ENCODE measurements at regions not wholly inside any gene's neighbourhood (a gene's known extent, or its start where the extent isn't known, plus 50 kb on each side); places are given as distances from the start of the nearest gene placed in this dataset.

DNA sequence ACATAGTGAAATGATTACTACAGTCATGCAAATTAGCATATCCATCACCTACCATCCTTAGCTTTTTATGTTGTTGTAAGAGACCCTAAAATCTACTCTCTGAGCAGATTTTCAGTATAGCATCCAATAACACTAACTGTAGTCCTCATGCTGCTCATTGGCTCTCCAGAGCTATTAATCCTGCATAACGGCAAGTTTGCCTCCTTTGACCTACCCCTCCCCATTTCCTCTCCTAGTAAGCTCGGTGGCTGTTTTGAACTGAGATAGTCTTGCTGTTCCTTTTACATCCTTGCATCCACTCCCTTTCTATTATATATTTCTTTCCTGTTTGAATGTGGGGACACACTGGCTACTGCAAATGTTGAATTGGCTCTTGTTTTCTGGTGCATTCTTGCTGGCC, 481.5 kb downstream of the TSN start:
- TF ChIP-seq, protein P1, sequence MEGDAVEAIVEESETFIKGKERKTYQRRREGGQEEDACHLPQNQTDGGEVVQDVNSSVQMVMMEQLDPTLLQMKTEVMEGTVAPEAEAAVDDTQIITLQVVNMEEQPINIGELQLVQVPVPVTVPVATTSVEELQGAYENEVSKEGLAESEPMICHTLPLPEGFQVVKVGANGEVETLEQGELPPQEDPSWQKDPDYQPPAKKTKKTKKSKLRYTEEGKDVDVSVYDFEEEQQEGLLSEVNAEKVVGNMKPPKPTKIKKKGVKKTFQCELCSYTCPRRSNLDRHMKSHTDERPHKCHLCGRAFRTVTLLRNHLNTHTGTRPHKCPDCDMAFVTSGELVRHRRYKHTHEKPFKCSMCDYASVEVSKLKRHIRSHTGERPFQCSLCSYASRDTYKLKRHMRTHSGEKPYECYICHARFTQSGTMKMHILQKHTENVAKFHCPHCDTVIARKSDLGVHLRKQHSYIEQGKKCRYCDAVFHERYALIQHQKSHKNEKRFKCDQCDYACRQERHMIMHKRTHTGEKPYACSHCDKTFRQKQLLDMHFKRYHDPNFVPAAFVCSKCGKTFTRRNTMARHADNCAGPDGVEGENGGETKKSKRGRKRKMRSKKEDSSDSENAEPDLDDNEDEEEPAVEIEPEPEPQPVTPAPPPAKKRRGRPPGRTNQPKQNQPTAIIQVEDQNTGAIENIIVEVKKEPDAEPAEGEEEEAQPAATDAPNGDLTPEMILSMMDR (IDR thresholded peaks at IDR 0.05; ENCODE audit: low read depth, low read length): no peak
- TF ChIP-seq EZH2phosphoT487 (IDR thresholded peaks at IDR 0.05; ENCODE audit: low read depth): no peak
- H3K27me3 ChIP-seq (ENCODE audit: low read depth, low read length): peaks cover 15% of the 10 kb centered on the region; the same call in 1 of the 2 replicates
- no peak overlapping the region for H3K4me2 ChIP-seq (ENCODE audit: low read length)
- H3K9ac ChIP-seq (ENCODE audit: low read length): no peak overlapping the region
- no peak overlapping the region for H3K27ac ChIP-seq (ENCODE audit: low read length)
- H3K79me2 ChIP-seq (ENCODE audit: low read length): no peaks in the 10 kb centered on the region
- H4K20me1 ChIP-seq (ENCODE audit: insufficient read depth, low read length): no peaks in the 10 kb centered on the region
- no peak overlapping the region for H3K4me3 ChIP-seq (ENCODE audit: low read length)
- no peaks in the 10 kb centered on the region for H3K4me1 ChIP-seq (ENCODE audit: low read length)
- no peaks in the 10 kb centered on the region for H3K9me3 ChIP-seq (ENCODE audit: insufficient read depth, low read length)
- H2AFZ ChIP-seq (ENCODE audit: low read depth, low read length): no peak overlapping the region
- H3K36me3 ChIP-seq (replicated peaks; ENCODE audit: low read depth, low read length): no peaks in the 10 kb centered on the region

DNA sequence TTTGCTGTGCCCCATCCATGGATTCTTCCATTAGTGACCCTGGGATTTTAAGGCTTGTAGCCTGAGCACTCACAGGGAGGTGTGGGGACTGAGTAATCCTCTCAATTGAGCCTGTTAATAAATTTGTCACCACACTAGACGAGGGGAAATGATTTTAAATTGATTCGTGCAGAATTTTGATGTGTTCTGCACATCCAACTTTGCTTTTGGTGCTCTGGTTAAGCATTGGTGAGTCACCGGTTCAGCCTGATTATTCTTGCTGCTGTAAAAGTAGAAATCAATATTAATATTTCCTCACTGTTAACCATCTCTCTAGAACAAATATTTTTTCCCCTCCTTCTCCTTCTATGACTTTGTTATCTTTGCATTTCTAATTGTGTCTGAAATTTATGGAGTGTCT, 482.0 kb downstream of the TSN start:
- no peaks in the 10 kb centered on the region for H4K20me1 ChIP-seq (ENCODE audit: insufficient read depth, low read length)
- H3K79me2 ChIP-seq (ENCODE audit: low read length): no peaks in the 10 kb centered on the region
- H3K4me2 ChIP-seq (ENCODE audit: low read length): no peak overlapping the region
- no peak overlapping the region for H2AFZ ChIP-seq (ENCODE audit: low read depth, low read length)
- no peaks in the 10 kb centered on the region for H3K36me3 ChIP-seq (replicated peaks; ENCODE audit: low read depth, low read length)
- TF ChIP-seq, protein P1 (IDR thresholded peaks at IDR 0.05; ENCODE audit: low read depth, low read length): no peak
- TF ChIP-seq EZH2phosphoT487 (IDR thresholded peaks at IDR 0.05; ENCODE audit: low read depth): no peak
- no peak overlapping the region for H3K9ac ChIP-seq (ENCODE audit: low read length)
- no peaks in the 10 kb centered on the region for H3K9me3 ChIP-seq (ENCODE audit: insufficient read depth, low read length)
- no peak overlapping the region for H3K4me3 ChIP-seq (ENCODE audit: low read length)
- peaks cover 15% of the 10 kb centered on the region; the same call in 1 of the 2 replicates for H3K27me3 ChIP-seq (ENCODE audit: low read depth, low read length)
- no peaks in the 10 kb centered on the region for H3K4me1 ChIP-seq (ENCODE audit: low read length)
- no peak overlapping the region for H3K27ac ChIP-seq (ENCODE audit: low read length)

DNA sequence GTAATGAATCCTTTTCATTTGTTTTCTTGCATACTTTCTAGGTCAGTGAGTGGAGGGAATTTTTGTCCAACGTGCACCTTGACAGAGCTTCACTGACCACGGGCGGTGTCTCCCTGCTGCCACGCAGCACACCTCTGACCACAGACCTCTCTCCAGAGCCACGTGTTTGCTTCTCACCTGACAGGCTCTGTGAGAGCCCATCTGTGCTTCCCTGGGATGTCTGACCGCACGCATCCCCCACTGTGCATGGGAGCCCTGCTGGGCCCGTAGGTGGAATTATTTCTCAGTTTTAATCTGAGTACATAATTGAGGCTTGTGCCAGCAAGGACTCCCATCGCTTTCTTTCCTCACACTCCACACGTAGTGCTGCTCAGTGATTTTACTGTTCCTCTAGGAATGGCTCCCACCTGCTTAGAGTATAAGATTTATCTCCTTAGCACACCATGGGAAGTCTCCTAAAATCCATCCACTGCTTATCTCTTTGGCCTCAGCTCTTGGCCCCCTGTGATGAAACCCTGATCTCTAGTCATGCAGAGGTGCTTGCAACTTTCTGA, 482.6 kb downstream of the TSN start:
- no peak overlapping the region for H2AFZ ChIP-seq (ENCODE audit: low read depth, low read length)

DNA sequence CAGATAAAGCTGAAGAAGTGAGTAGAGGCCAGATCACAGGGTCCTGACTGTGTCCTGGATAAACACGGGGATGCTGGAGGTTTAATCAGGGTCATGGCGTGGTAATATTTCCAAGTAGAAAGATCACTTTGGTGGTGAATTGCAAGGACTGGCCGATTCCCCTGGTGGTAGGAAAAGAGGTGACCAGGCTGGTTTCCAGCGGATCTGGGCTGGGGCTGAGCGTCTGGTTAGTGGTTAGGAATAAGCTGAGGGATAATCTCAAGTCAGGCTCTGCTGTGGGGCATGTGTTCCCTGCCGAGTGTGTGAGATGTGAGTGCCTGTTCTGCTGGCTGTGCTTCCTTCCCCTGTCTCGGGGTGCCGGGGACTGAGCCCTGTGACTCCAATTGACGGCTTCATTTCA, 484.0 kb downstream of the TSN start:
- H3K4me3 ChIP-seq (ENCODE audit: low read length): no peak overlapping the region
- no peaks in the 10 kb centered on the region for H4K20me1 ChIP-seq (ENCODE audit: insufficient read depth, low read length)
- no peak for TF ChIP-seq EZH2phosphoT487 (IDR thresholded peaks at IDR 0.05; ENCODE audit: low read depth)
- TF ChIP-seq, protein P1 (IDR thresholded peaks at IDR 0.05; ENCODE audit: low read depth, low read length): no peak
- H3K4me1 ChIP-seq (ENCODE audit: low read length): no peaks in the 10 kb centered on the region
- peaks cover 15% of the 10 kb centered on the region; the same call in 1 of the 2 replicates for H3K27me3 ChIP-seq (ENCODE audit: low read depth, low read length)
- H2AFZ ChIP-seq (ENCODE audit: low read depth, low read length): no peak overlapping the region
- no peaks in the 10 kb centered on the region for H3K9me3 ChIP-seq (ENCODE audit: insufficient read depth, low read length)
- no peaks in the 10 kb centered on the region for H3K79me2 ChIP-seq (ENCODE audit: low read length)
- no peak overlapping the region for H3K27ac ChIP-seq (ENCODE audit: low read length)
- H3K9ac ChIP-seq (ENCODE audit: low read length): no peak overlapping the region
- no peak overlapping the region for H3K4me2 ChIP-seq (ENCODE audit: low read length)
- H3K36me3 ChIP-seq (replicated peaks; ENCODE audit: low read depth, low read length): no peaks in the 10 kb centered on the region

More for the DNA sequence above, 482.6 kb downstream of the TSN start:
- TF ChIP-seq EZH2phosphoT487 (IDR thresholded peaks at IDR 0.05; ENCODE audit: low read depth): no peak
- TF ChIP-seq, protein P1 (IDR thresholded peaks at IDR 0.05; ENCODE audit: low read depth, low read length): no peak
- Histone ChIP-seq H3K79me2 (ENCODE audit: low read length) (no peaks in the 10 kb centered on the region), H3K9ac (ENCODE audit: low read length) (no peak overlapping the region), H3K4me2 (ENCODE audit: low read length) (no peak overlapping the region), H4K20me1 (ENCODE audit: insufficient read depth, low read length) (no peaks in the 10 kb centered on the region), H3K9me3 (ENCODE audit: insufficient read depth, low read length) (no peaks in the 10 kb centered on the region), H3K4me1 (ENCODE audit: low read length) (no peaks in the 10 kb centered on the region), H3K27ac (ENCODE audit: low read length) (no peak overlapping the region), H3K27me3 (ENCODE audit: low read depth, low read length) (peaks cover 15% of the 10 kb centered on the region; the same call in 1 of the 2 replicates), H3K4me3 (ENCODE audit: low read length) (no peak overlapping the region), H3K36me3 (replicated peaks; ENCODE audit: low read depth, low read length) (no peaks in the 10 kb centered on the region)

Measured in OCI-LY3 (cell line).